Natural killer cell (primary cell): ENCODE measurements at regions not wholly inside any gene's neighbourhood (a gene's known extent, or its start where the extent isn't known, plus 50 kb on each side); places are given as distances from the start of the nearest gene placed in this dataset.

Experiments
- ATAC-seq, 3 donors: fragments of 150-1000 bp in 2 of 3; fragments of 200-7000 bp in 1 of 3; cut with Tn5 transposase; 1 replicate in 1 of 3; 2 replicates in 2 of 3; pipeline ENCODE4 v1.10.0; 2021; ENCODE audit warnings: mild to moderate bottlenecking in 2 of 3, moderate library complexity in 2 of 3
- DNase-seq, 2 donors: peaks; one replicate each; pipeline versions ENCODE4 v3.0.0 to v3.0.0-alpha.2; 2013 to 2021; ENCODE audit warnings: mixed read lengths in 1 of 2
- H3K27ac ChIP-seq: one replicate; pipeline ENCODE4 v1.5.1; 2013; ENCODE audit warnings: mild to moderate bottlenecking, low read length
- H3K27me3 ChIP-seq: one replicate; pipeline ENCODE4 v1.6.1; 2013; ENCODE audit warnings: low read length; ENCODE audit not compliant: control insufficient read depth, insufficient read depth
- H3K36me3 ChIP-seq: one replicate; pipeline ENCODE4 v1.6.1; 2013; ENCODE audit warnings: low read length; ENCODE audit not compliant: control insufficient read depth, insufficient read depth
- H3K4me1 ChIP-seq: one replicate; pipeline ENCODE4 v1.6.1; 2013; ENCODE audit warnings: low read length; ENCODE audit not compliant: control insufficient read depth, insufficient read depth
- H3K4me3 ChIP-seq: one replicate; pipeline ENCODE4 v1.5.1; 2013; ENCODE audit warnings: low read length
- H3K9me3 ChIP-seq: one replicate; pipeline ENCODE4 v1.6.1; 2013; ENCODE audit warnings: low read length; ENCODE audit not compliant: control insufficient read depth, insufficient read depth
- H3K27ac Mint-ChIP-seq, 2 donors: one replicate each; pipeline ENCODE4 v1.8.0; 2022; ENCODE audit warnings: mild to moderate bottlenecking in 2 of 2, mixed read lengths in 2 of 2, moderate library complexity in 1 of 2
- H3K27me3 Mint-ChIP-seq, 2 donors: one replicate each; pipeline ENCODE4 v1.8.0; 2022; ENCODE audit warnings: low read depth in 2 of 2, mixed read lengths in 2 of 2
- H3K36me3 Mint-ChIP-seq: one replicate; pipeline ENCODE4 v1.8.0; 2022; ENCODE audit warnings: mixed read lengths
- H3K4me1 Mint-ChIP-seq, 2 donors: one replicate each; pipeline ENCODE4 v1.8.0; 2022; ENCODE audit warnings: mixed read lengths in 2 of 2
- H3K4me3 Mint-ChIP-seq: one replicate; pipeline ENCODE4 v1.8.0; 2022; ENCODE audit warnings: mild to moderate bottlenecking, moderate library complexity, mixed read lengths
- H3K9me3 Mint-ChIP-seq, 2 donors: one replicate each; pipeline ENCODE4 v1.8.0; 2022; ENCODE audit warnings: mixed read lengths in 2 of 2
- CTCF ChIP-seq: fragments of 200-600 bp; IDR thresholded peaks from one replicate; pipeline ENCODE4 v1.8.0; 2022; ENCODE audit warnings: antibody characterized with exemption
- WGBS: methylation state at CpG from one replicate; pipeline ENCODE4 v1.1.7; 2013; ENCODE audit warnings: missing lambda C conversion rate; ENCODE audit not compliant: insufficient coverage; 5-methylcytosine and 5-hydroxymethylcytosine counted together
- intact Hi-C: fragments of 100-400 bp; cut with micrococcal nuclease; formaldehyde crosslinking; loops from one replicate; pipeline ENCODE4 v1.14.2; 2022

- no peaks in the 10 kb centered on the region for H3K4me1 Mint-ChIP-seq
- Histone ChIP-seq H3K27me3 (no peaks in the 10 kb centered on the region), H3K4me1 (no peaks in the 10 kb centered on the region), H3K27ac (no peak overlapping the region), H3K36me3 (no peaks in the 10 kb centered on the region), H3K4me3 (no peak overlapping the region), H3K9me3 (no peaks in the 10 kb centered on the region)
- no peaks in the 10 kb centered on the region for H3K27me3 Mint-ChIP-seq
- DNase-seq: no peak
- no peak overlapping the region for H3K27ac Mint-ChIP-seq
- peaks cover 8 to 11% of the 10 kb centered on the region in 2 donors for H3K9me3 Mint-ChIP-seq
- no peak for TF ChIP-seq CTCF
- H3K4me3 Mint-ChIP-seq: no peak overlapping the region
- WGBS: 97% methylated on average over 1 of the region's 1 CpG
- no peak for ATAC-seq
- intact Hi-C loops: no loop called here
- no peaks in the 10 kb centered on the region for H3K36me3 Mint-ChIP-seq
Measured at GRCh38 chr5:18828351-18828750, 1159.6 kb downstream of the CDH18 start.

GRCh38 chr5:18829539-18829938, 1158.5 kb downstream of the CDH18 start:
- intact Hi-C loops: no loop called here
- ATAC-seq: no peak
- Histone ChIP-seq H3K27ac (no peak overlapping the region), H3K27me3 (no peaks in the 10 kb centered on the region), H3K4me3 (no peak overlapping the region), H3K36me3 (no peaks in the 10 kb centered on the region), H3K4me1 (no peaks in the 10 kb centered on the region), H3K9me3 (no peaks in the 10 kb centered on the region)
- H3K27ac Mint-ChIP-seq: no peak overlapping the region
- H3K36me3 Mint-ChIP-seq: no peaks in the 10 kb centered on the region
- H3K9me3 Mint-ChIP-seq: peaks cover 8 to 9% of the 10 kb centered on the region in 2 donors
- no peaks in the 10 kb centered on the region for H3K27me3 Mint-ChIP-seq
- H3K4me1 Mint-ChIP-seq: no peaks in the 10 kb centered on the region
- no peak for TF ChIP-seq CTCF
- no peak overlapping the region for H3K4me3 Mint-ChIP-seq
- WGBS: 78% methylated on average over 3 of the region's 3 CpGs
- DNase-seq: no peak

GRCh38 chr5:18850216-18850615, 1137.8 kb downstream of the CDH18 start:
- no peaks in the 10 kb centered on the region for H3K27me3 ChIP-seq
- intact Hi-C loops: no loop called here
- Mint-ChIP-seq H3K4me1 (no peaks in the 10 kb centered on the region), H3K27me3 (no peaks in the 10 kb centered on the region), H3K4me3 (no peak overlapping the region), H3K36me3 (peaks cover 12% of the 10 kb centered on the region), H3K27ac (no peak overlapping the region), H3K9me3 (peaks cover 15 to 23% of the 10 kb centered on the region in 2 donors)
- TF ChIP-seq CTCF: no peak
- H3K9me3 ChIP-seq: no peaks in the 10 kb centered on the region
- H3K4me3 ChIP-seq: no peak overlapping the region
- no peaks in the 10 kb centered on the region for H3K4me1 ChIP-seq
- no peak for ATAC-seq
- DNase-seq: no peak
- no peaks in the 10 kb centered on the region for H3K36me3 ChIP-seq
- whole genome bisulfite sequencing: 65% methylated on average over 2 of the region's 2 CpGs
- no peak overlapping the region for H3K27ac ChIP-seq

GRCh38 chr5:18872978-18873377, 1115.0 kb downstream of the CDH18 start:
- no peaks in the 10 kb centered on the region for H3K36me3 ChIP-seq
- Mint-ChIP-seq H3K27me3 (no peaks in the 10 kb centered on the region), H3K4me1 (no peaks in the 10 kb centered on the region), H3K27ac (no peak overlapping the region), H3K36me3 (no peaks in the 10 kb centered on the region), H3K9me3 (peaks cover 7 to 10% of the 10 kb centered on the region in 2 donors), H3K4me3 (no peak overlapping the region)
- ATAC-seq (no peak), DNase-seq (no peak)
- no peak for TF ChIP-seq CTCF
- no peaks in the 10 kb centered on the region for H3K4me1 ChIP-seq
- no peak overlapping the region for H3K4me3 ChIP-seq
- H3K27ac ChIP-seq: no peak overlapping the region
- H3K27me3 ChIP-seq: no peaks in the 10 kb centered on the region
- H3K9me3 ChIP-seq: no peaks in the 10 kb centered on the region
- WGBS: 77% methylated on average over 5 of the region's 6 CpGs
- intact Hi-C loops: no loop called here
